Gastroesophageal sphincter (tissue), 2 donors: ENCODE measurements at regions not wholly inside any gene's neighbourhood (a gene's known extent, or its start where the extent isn't known, plus 50 kb on each side); places are given as distances from the start of the nearest gene placed in this dataset.

ENCODE experiments used
- EP300 ChIP-seq: sonication (generic); formaldehyde crosslinking; IDR thresholded peaks from one replicate; pipeline ENCODE4 v1.6.1; 2017; ENCODE audit warnings: antibody characterized with exemption, mild to moderate bottlenecking
- POLR2AphosphoS5 ChIP-seq: sonication (generic); formaldehyde crosslinking; IDR thresholded peaks from one replicate; pipeline ENCODE4 v1.6.1; 2017; ENCODE audit warnings: antibody characterized with exemption

DNA sequence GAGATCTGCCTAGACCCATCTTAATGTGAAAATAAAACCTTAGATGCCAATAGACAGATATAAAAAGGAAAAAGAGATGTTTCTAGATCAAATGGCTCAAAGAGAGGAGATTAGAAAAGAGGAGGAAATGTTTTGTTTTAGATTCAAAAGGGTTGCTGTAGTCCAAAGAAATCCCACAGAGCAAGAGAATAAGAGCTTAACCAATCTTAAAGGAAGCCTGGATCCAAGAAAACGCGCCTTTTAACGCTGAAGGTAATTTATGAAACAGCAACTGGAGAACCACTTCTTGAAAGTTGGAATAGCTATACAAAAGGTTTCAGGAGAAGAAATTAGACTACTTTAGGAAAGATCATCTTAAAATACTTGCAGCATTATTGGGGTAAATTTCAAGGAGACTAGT lies 298.8 kb downstream of the BRINP2 start:
- TF ChIP-seq POLR2AphosphoS5 (no peak), EP300 (no peak)
